GM18502 (cell line): ENCODE measurements at regions not wholly inside any gene's neighbourhood (a gene's known extent, or its start where the extent isn't known, plus 50 kb on each side); places are given as distances from the start of the nearest gene placed in this dataset.
"Not testable (repeated sequence)": the region's sequence is repeated elsewhere in the genome, so short reads cannot be mapped to it uniquely, and the experiment has no call there.

Source experiments
- ATAC-seq: cut with Tn5 transposase; IDR thresholded peaks from one replicate; pipeline ENCODE4 v1.9.1; 2021; ENCODE audit warnings: mild to moderate bottlenecking; ENCODE audit not compliant: unreplicated experiment, poor library complexity

GRCh38 chr15:93973287-93973686 is 258.1 kb upstream of the MCTP2 start:
- no peak for ATAC-seq

DNA sequence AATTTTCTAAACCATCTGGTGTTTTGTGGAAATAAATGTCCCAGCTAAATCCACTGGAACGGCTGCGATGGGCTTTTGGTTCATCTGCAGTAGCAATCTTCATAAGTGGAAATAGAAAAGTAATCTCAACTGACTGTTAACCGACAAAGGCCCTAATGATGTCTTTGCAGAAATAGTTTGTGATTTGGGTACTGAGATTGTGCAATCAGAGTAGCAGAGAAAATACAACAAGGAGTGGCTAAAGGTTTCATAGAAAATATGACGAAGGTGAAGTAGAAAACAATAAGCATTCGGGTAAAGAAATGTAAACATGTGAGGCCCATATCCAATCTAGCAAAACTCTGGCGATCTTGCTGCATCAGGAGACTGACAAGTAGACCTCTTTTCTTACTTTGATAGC is 262.6 kb upstream of the MCTP2 start:
- ATAC-seq = no peak

- ATAC-seq = no peak
These were observed 266.0 kb upstream of the MCTP2 start for GRCh38 chr15:93965304-93965908.

DNA sequence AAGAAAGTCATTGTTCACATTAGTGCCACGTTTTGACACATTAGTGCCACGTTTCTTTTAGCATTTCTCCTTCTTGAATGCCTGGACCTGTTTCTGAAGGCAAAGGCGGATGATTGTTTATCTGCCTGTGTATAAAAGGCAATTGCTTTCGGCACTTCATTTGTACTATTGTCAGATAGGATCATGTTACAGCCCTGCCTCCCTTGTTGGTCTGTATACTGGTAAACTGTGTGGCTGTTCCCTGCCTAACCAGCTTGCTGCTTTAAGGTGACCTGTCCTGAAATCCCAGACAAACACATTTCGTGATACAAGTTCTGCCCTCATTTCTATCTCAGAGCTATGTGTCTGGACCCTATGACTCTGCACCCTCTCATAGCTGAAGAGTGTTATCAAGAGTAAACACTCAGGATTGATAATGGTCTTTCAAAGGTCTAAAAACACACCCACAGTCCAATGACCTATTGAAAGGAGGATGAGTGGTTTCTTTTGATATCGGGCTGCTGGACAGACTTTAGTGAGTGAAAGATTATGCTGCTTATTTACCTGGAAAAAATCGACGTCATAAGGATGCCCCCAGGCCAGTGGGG is 276.3 kb upstream of the MCTP2 start:
- ATAC-seq = no peak

- ATAC-seq = no peak
These were observed 282.6 kb upstream of the MCTP2 start for GRCh38 chr15:93948726-93949125.

GRCh38 chr15:93943586-93943985 is 287.8 kb upstream of the MCTP2 start:
- ATAC-seq = no peak

DNA sequence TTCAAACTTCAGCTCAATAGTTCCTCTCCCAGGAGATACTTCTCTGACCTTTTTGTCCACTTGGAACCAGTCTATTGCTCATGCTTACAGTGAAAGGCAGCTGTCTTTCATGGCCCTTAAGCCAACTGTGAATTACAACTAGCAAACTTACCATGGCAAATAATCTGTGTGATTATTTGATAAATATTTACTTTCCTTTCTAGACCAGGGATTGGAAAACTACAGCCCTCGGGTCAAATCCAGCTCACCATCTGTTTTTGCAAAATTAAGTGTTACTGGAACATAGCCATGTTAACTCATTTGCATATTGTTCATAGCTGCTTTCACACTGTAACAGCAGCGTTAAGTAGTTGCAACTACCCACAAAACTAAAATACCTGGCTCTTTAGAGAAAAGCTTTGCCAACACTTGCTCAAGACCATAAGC is 289.1 kb upstream of the MCTP2 start:
- ATAC-seq = no peak

GRCh38 chr15:93941697-93942096 is 289.7 kb upstream of the MCTP2 start:
- no peak for ATAC-seq

DNA sequence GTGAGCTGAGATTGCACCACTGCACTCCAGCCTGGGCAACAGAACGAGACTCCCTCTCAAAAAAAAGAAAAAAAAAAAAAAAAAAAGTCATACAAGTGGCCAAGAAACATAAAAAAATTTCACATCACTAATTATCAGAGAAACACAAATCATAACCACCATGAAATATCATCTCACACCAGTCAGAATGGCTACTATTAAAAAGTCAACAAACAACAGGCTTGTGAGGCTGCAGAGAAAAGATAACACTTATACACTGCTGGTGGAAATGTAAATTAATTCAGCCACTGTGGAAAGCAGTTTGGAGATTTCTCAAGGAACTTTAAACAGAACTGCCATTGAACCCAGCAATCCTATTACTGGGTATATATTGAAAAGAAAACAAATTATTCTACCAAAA is 291.1 kb upstream of the MCTP2 start:
- no peak for ATAC-seq

- peak; percentile 80 for ATAC-seq
These were observed 299.1 kb upstream of the MCTP2 start for GRCh38 chr15:93932164-93932776.

GRCh38 chr15:93929375-93930094 is 301.8 kb upstream of the MCTP2 start:
- no peak for ATAC-seq

DNA sequence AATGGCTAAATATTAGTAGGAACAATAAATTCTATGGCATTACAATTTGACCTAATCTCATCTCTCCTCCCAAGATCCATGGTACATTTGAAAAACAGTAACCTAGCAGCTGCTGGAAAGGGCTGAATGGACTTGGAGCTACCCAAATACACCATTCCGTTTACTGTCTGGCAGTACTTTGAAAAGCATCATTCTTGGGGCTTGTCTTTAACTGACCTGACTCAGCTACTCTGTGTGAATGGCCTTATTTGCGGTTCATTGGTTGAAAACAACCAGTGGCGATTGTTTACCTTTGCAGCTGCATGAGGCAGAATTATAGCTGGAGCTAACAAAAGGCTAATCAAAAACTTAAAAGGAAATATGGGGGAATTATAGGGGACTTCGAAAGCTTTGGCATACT is 311.2 kb upstream of the MCTP2 start:
- ATAC-seq = no peak

DNA sequence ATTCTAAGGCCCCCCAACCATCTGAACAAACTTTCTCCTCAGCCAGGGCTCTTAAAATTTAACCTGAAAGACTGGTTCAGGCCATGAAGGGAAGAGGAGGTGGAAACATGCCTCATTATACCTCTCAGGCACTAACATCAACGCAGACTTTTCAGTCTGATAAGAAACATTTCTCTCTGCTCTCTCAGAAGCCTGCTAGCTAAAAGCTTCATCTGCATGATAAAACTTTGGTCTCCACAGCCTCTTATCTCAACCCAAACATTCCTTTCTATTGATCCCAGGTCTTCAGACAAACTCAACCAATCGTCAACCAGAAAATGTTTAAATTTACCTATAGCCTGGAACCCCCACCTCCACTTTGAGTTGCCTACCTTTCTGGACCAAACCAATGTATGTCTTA is 312.6 kb upstream of the MCTP2 start:
- ATAC-seq = not testable (repeated sequence)

DNA sequence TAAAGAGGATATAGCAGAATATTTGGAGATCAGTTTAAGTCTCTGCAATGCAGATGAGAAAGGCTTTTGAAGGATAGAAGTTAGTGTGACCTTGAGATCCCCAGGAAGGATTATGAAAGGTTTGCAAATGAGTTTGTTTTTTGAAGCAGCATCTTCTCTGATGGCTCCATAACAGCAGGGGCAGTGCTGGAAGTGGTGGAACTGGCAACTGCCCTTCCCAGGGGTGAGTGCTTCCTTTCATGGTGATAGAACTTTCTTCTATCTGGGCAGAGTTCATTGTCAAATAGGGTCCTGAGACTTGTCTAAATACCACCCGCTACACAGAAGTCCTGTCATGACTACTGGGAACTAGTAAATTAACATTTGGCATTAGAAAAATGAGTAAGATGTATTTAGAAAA is 314.2 kb upstream of the MCTP2 start:
- ATAC-seq = no peak

- ATAC-seq = no peak
These were observed 317.5 kb upstream of the MCTP2 start for GRCh38 chr15:93913871-93914270.

GRCh38 chr15:93913310-93913709 is 318.1 kb upstream of the MCTP2 start:
- peak; percentile 45 for ATAC-seq

- no peak for ATAC-seq
These were observed 330.6 kb upstream of the MCTP2 start for GRCh38 chr15:93900476-93901400.

- no peak for ATAC-seq
These were observed 331.5 kb upstream of the MCTP2 start for GRCh38 chr15:93899817-93900216.

DNA sequence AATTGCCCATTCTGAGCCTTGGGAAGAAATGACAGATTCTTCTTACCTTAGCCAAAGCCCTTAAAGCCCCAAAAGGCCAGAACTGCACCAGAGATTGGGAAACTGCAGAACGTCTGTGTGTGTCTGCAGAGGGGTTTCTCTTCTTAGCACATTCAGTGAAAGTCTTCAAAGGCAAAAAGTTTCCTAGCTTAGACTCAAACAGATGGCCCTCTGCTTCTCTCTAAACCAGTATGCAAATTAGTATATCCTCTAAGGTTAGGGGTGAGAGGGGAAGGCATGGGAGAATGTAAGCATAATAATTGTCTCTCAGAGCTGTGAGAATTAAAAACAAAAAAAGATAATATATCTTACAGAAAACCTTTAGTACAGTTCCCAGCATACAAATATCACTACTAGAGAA is 334.0 kb upstream of the MCTP2 start:
- no peak for ATAC-seq

DNA sequence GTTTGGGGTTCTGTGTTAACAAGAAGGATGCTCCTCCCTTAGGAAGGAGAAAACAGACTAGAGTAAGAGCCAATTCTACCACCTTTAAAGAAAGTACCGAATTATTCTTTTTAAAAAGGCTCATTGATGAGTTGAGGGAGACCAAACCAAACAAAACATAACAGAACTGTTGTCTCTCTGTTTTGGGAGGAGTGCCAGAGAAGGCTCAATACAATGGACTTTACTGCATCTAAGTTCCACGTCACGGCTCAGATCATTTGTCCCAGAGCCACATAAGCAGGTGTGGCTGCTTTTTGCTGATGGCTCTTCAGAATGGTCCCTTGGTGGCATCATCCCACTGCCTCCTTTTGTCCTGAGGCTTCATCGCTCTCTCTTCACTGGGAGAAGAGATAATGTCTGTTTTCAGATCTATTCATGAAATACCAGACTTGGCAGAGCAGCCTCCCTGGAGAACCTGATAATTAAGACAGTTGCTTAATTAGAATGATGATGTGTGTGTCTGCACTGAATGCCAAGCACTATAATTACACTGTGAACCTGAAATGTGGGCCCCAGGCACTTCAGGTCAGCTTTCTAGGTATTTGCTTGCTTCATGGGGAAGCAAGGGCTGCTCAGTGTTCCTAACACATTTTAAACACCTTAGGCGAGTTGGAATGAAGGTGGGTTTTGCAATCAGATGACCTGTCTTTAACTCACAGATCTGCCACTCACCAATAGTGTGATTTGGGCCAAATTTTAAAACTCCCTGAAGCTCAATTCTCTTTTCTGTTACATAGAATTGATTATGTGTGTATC is 335.2 kb upstream of the MCTP2 start:
- ATAC-seq = no peak
